C4-2B (cell line): ENCODE measurements at regions not wholly inside any gene's neighbourhood (a gene's known extent, or its start where the extent isn't known, plus 50 kb on each side); places are given as distances from the start of the nearest gene placed in this dataset.

ENCODE experiments used
- CTCF ChIP-seq: fragments of 450-650 bp; conservative IDR thresholded peaks from 2 replicates; pipeline ENCODE4 v1.5.1; 2017; ENCODE audit warnings: mild to moderate bottlenecking
- ZFX ChIP-seq: fragments of 450-650 bp; IDR thresholded peaks from 2 replicates; pipeline ENCODE4 v1.6.1; 2017

DNA sequence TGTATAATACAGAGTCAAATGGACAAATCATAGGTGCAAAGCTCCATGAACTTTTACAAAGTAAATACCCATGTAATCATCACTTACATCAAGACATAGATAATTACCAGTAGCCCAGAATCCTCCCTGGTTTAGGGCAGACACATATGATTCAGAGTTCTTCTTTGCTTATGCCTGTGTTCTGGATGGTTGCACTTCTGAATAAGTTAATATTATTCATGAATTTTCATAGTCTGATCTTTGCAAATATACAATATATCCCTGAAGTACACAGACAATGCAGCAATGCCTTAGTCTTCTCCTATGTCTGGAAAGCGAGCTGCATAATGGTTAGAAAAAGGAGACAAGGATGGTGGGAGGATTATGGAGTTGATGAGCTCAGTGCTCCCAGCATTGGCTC is 122.4 kb upstream of the PLXNA2 start:
- no peak for TF ChIP-seq ZFX
- no peak for TF ChIP-seq CTCF
